GM12892 (cell line): ENCODE measurements at regions not wholly inside any gene's neighbourhood (a gene's known extent, or its start where the extent isn't known, plus 50 kb on each side); places are given as distances from the start of the nearest gene placed in this dataset.
"Not testable (repeated sequence)": the region's sequence is repeated elsewhere in the genome, so short reads cannot be mapped to it uniquely, and the experiment has no call there.

Experiments
- DNase-seq: peaks from one replicate; pipeline ENCODE4 v3.0.0; 2011; ENCODE audit not compliant: insufficient read length
- FAIRE-seq: peaks from 2 replicates; lab custom pipeline; 2011; peaks lifted over from hg19 to GRCh38; lab: Jason Lieb, UNC
- POLR2A ChIP-seq: IDR thresholded peaks from 2 replicates; pipeline ENCODE4 v1.6.1; 2011; ENCODE audit warnings: low read depth, low read length, control low read depth
- POLR2AphosphoS5 ChIP-seq: IDR thresholded peaks from 2 replicates; pipeline ENCODE4 v1.6.1; 2011; ENCODE audit warnings: low read depth, low read length, control low read depth
- TAF1 ChIP-seq: IDR thresholded peaks from 2 replicates; pipeline ENCODE4 v1.6.1; 2011; ENCODE audit warnings: low read depth, mild to moderate bottlenecking, control low read depth, low read length, borderline replicate concordance

DNA sequence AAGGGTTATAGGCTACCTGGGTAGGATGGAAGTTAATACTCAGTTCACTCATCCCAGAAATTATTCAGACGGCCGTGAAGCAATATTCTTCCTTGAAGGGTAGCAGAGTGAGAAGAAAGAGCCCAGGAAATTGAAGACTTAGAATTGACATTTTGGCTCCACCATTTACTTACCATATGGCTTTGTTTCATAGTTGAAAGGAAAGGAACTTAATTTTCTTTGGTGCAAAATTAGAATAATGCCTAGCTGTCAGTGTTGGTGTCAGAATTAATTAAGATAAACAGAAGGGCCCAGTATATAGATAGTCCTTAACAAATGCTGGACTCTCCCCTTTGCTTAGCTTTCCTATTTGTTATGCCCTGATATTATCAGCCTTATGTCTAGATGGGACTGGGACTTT, 263.2 kb downstream of the KCNJ3 start:
- no peak for DNase-seq
- no peak for FAIRE-seq
- TF ChIP-seq POLR2A (no peak), POLR2AphosphoS5 (no peak), TAF1 (no peak)

DNA sequence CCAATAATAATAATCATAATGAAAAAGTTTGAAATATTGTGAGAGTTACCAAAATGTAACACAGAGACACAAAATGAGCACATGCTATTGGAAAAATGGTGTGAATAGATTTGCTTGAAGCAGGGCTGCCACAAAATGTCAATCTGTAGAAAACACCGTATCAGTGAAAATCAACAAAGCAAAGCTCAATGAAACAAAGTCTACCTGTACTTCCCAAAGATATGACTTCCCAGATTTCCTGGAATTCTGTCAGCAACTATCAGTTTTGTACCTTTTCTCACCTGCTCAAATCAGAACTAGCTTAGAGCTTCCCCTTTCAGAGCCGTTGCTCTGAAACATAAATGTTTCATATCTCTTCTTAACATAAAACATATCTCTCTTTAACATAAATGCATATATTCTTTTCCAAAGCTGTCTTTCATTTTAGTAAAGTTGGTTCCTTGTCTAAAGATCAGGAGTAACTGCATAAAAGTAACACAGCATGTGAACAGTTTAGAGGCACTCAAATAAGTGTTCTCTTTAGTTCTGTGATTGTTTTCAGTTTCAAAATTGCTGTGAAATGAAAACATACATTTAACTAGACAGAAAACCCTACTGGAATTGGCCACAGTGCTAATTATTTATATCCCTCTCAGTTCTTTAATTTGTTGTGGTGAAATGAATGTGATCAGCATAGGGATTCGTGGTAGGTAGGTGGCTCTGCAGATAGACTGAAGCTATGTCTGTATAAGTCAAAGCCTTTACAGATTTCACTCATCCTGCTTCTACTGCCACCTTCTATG, 262.5 kb downstream of the KCNJ3 start:
- FAIRE-seq (peak; percentile 46), DNase-seq (no peak)
- no peak for TF ChIP-seq TAF1
- TF ChIP-seq POLR2A: no peak
- no peak for TF ChIP-seq POLR2AphosphoS5

GRCh38 chr2:154952346-154952980, 254.0 kb downstream of the KCNJ3 start:
- TF ChIP-seq POLR2AphosphoS5 (no peak), TAF1 (no peak), POLR2A (no peak)
- DNase-seq (no peak), FAIRE-seq (no peak)

DNA sequence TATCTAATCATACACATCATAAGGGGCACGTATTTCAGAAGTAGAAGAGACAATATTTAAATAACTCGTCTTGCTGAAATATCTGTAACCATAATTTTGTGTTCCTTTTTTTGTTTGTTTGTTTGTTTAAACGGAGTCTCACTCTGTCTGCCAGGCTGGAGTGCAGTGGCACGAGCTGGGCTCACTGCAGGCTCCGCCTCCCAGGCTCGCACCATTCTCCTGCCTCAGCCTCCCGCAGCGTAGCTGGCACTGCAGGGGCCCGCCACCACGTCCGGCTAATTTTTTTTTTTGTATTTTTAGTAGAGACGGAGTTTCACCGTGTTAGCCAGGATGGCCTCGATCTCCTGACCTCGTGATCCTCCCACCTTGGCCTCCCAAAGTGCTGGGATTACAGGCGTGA, 248.9 kb downstream of the KCNJ3 start:
- FAIRE-seq: not testable (repeated sequence)

DNA sequence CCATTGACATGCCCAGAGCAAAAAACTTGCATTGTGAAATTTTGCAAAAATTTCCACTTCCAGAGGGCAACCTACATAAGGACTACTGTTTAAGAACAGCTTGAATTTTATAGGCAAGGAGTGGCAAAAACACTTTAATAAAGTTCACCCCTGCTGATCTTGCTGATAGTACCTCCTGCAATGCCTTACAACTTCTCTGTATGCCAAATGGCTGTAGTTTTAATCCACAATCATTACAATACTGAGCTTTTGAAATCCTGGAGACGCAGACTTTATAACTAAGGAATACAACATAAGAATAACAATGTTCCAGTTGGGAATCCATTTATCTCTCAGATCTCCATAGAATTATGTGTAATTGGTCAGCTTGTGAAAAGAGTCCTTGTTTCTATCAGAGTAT, 247.5 kb downstream of the KCNJ3 start:
- DNase-seq: no peak
- TF ChIP-seq TAF1 (no peak), POLR2A (no peak), POLR2AphosphoS5 (no peak)
- FAIRE-seq: no peak

More for the DNA sequence above, 248.9 kb downstream of the KCNJ3 start:
- not testable (repeated sequence) for DNase-seq

GRCh38 chr2:154941379-154941778, 242.9 kb downstream of the KCNJ3 start:
- DNase-seq (no peak), FAIRE-seq (no peak)

GRCh38 chr2:154934213-154934612, 235.7 kb downstream of the KCNJ3 start:
- FAIRE-seq (no peak), DNase-seq (no peak)
- no peak for TF ChIP-seq POLR2A
- no peak for TF ChIP-seq TAF1
- TF ChIP-seq POLR2AphosphoS5: no peak

More at GRCh38 chr2:154941379-154941778, 242.9 kb downstream of the KCNJ3 start:
- TF ChIP-seq POLR2AphosphoS5 (no peak), TAF1 (no peak), POLR2A (no peak)

- no peak for TF ChIP-seq POLR2AphosphoS5
- no peak for TF ChIP-seq POLR2A
- no peak for TF ChIP-seq TAF1
- no peak for FAIRE-seq
- no peak for DNase-seq
Measured at GRCh38 chr2:154924531-154924930, 226.0 kb downstream of the KCNJ3 start.

GRCh38 chr2:154914561-154914960, 216.1 kb downstream of the KCNJ3 start:
- no peak for FAIRE-seq
- TF ChIP-seq TAF1: no peak
- no peak for TF ChIP-seq POLR2A
- DNase-seq: no peak

GRCh38 chr2:154912215-154912614, 213.7 kb downstream of the KCNJ3 start:
- FAIRE-seq (no peak), DNase-seq (no peak)
- no peak for TF ChIP-seq POLR2AphosphoS5
- TF ChIP-seq POLR2A: no peak
- no peak for TF ChIP-seq TAF1

DNA sequence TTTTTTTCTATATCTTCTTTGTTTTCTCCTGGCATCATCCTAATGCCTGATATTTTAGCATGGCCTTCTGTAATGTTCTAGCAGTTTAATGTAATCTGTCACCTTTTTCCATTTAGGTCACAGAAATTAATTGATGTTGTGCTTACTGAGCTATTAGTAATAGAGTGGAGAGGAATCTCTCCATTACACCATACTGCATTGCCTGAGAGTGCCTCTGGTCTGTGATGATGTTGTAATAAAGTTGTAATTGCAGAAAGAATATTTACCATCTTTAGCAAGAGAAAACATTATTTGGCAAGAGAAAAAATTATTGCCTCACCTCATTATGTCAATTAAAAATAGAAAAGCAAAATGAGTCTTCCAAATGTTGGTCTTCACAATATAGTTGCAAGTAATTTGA, 213.2 kb downstream of the KCNJ3 start:
- FAIRE-seq (no peak), DNase-seq (no peak)
- no peak for TF ChIP-seq POLR2AphosphoS5
- TF ChIP-seq TAF1: no peak
- TF ChIP-seq POLR2A: no peak

DNA sequence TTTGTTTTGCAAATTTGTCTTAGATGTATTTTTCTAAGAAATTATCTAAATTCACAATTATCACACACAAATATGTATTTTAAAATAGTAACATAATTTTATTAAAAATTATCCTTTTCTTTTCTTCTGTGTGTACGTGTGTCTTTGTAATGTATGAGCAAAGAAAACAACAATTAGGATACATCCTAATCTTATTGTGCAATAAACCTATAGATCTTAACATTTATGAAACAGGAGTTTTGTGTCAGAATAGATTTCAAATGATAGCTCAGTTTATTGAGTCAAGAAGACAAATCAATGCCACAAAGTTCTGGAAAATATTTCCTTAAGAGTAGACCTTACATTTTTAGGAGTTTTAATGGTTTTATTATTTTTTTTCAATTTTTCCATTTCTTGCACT, 212.2 kb downstream of the KCNJ3 start:
- DNase-seq (no peak), FAIRE-seq (no peak)
- no peak for TF ChIP-seq TAF1

- no peak for DNase-seq
- FAIRE-seq: no peak
- TF ChIP-seq POLR2A (no peak), TAF1 (no peak), POLR2AphosphoS5 (no peak)
Measured at GRCh38 chr2:154908327-154908726, 209.8 kb downstream of the KCNJ3 start.
